CD4-positive, alpha-beta T cell treated with Interleukin-6 for 4 hours (primary cell): ENCODE measurements at regions not wholly inside any gene's neighbourhood (a gene's known extent, or its start where the extent isn't known, plus 50 kb on each side); places are given as distances from the start of the nearest gene placed in this dataset.

Source experiments
- DNase-seq: peaks from one replicate; pipeline ENCODE4 v3.0.0-alpha.2; 2020; ENCODE audit warnings: mixed read lengths

DNA sequence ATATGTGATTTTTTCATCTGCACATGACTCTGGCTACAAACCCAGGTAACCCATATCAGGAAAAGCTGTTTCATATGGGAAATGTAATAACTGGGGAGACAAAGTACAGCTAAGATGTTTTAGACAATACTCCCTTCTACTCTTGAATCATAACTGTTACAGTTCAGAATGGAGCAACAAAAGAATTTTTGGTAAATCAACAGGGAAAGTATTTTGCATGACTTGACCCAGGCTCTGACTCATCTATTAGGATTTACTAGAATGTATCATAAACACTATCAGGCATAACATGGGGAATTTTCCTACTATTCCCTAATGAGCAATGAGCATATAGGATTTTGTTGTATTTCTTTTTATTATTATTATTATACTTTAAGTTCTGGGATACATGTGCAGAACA lies 553.0 kb downstream of the SLC16A7 start:
- DNase-seq: no peak

- DNase-seq: no peak
Observed at GRCh38 chr12:60152756-60153155, 556.9 kb downstream of the SLC16A7 start.

DNA sequence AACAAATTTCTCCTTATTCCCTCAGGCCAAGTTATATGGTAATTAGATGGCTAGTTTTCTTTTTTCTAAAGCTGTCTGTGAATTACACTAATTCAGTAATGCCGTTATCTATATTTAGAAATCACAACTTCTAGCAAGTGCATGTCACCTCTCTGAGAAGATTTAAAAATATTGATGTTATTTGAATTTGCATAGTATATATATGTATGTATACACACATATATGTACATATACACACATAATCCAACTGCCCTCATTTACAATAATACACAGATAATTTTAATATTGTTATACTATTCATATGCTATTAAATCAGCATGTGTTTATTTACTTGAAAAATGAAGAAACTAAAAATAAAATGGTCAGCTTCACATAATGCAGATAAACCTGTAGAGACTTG lies 563.9 kb downstream of the SLC16A7 start:
- DNase-seq: no peak

DNA sequence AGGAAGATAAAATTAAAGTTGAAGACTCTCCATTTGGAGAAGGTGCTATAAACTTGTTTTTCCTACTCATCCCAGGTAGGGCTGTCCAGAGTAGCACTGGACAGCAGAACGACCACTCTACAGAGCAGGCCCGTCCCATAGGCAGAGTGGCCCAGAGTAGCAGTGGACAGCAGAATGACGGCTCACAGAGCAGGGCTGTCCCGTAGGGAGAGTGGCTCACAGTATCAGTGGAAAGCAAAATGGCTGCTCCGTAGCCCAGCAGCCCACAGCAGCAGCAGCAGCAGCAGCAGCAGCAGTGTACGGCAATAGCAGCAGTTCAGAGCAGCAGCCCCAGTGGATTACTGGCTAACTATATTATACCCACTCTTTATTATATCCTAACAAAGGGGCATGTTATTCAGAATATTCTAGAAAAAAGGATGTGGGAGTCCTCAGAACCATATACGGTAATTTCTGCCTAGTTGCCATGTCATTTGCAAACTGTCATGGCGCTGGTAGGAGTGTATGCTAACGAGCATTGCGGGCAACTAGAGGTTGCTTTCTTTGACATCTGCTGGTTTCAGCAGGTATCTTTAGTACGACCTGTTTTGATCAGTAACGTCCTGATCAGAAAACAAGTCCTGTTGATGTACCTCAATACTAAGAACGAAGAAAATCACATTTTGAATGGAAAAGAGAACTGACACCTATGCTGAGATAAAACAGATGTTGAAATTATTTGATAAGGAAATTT lies 567.3 kb downstream of the SLC16A7 start:
- DNase-seq: no peak

- no peak for DNase-seq
Observed at GRCh38 chr12:60165781-60166180, 570.0 kb downstream of the SLC16A7 start.

GRCh38 chr12:60168441-60168840 lies 572.6 kb downstream of the SLC16A7 start:
- no peak for DNase-seq

DNA sequence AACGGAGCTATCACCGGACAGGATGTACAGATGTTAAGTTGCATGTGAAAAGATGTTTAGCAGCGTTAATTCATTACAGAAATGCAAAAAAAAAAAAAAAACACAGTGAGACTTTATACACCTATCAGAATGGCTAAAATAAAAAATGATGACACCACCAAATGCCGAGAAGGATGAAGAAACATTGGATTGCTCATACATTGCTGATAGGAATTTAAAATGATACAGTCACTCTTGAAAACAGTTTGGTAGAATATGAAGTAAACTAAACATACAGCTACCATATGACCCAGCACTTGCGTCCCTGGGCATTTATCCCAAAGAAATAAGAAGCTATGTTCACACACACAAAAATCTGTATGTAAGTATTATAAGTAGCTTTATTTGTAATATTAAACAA lies 574.1 kb downstream of the SLC16A7 start:
- DNase-seq: no peak

GRCh38 chr12:60172266-60173211 lies 576.7 kb downstream of the SLC16A7 start:
- DNase-seq: no peak

DNA sequence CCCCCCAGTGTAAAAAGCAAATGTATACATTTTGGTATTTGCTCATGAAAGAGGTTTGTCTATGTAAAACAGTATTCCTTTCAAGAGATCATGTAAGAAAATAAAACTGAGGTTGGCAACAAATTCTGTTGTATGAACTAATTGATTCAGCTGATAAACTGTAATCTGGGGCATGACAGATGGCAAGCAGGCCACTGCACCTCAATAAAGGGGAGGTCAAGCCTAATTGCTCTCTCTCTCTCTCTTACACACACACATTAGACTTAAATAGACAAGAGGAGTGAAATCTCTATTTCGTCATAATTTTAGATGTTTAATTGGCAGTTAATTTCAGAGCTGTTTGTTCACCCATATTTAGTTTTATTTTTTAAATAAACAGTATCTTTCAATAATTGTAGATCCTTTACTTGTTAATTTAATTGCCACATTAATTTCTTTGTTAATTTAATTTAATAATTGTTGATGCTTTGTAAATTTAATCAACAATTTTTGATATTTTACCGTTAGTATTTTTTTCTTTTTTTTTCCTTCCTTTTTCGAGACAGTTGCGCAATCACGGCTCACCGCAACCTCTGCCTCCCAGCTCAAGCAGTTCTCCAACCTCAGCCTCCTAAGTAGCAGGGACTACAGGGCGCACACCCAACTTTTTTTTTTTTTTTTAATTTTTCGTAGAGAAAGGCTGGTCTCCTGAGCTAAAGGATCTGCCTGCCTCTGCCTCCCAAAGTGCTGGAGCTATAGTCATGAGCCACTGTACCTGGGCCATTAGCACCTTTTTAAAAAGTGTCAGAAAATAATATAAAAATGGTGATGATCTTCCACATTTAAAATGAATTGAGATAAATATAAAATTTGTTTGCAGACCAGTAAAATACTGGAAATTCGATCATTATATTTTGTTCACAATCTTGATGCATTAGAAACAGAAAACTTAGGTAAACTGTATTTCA lies 577.7 kb downstream of the SLC16A7 start:
- DNase-seq: no peak

DNA sequence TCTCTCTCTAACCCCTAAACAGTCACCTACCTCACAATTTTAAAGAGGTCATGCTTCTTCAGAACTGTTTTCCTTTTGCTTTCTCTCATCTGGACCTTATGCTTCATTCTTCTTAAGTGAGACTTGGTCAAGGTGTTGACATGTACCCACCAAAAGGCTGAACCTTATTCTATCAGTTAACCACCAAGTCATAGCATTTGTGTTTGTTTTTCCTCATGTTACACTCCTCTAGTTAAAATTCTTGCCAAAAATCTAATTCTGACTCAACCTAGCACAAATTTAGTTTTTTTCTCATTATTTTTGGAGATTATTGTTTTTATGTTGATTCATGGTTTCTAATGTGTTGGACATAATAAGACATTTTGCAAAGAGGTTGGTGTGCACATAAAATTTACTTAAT lies 578.6 kb downstream of the SLC16A7 start:
- DNase-seq: no peak

GRCh38 chr12:60174941-60175340 lies 579.1 kb downstream of the SLC16A7 start:
- no peak for DNase-seq

DNA sequence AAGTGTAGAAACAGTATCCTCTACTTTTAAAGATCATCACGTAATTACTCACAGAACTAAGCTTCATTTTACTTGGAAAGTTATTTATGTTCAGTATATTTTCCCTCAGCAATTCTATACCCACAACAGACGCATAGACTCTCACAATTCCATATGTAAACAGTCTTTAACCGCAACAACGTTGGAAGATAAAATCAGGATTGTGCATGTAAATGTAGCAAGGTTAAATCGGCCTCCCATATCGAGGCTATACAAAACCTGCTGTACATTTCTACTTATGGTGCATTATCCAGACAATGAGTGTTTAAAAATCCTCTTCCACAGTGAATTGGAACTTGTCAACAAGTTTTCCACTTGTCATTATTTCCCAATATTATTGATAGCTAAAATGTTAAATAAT lies 581.1 kb downstream of the SLC16A7 start:
- DNase-seq: no peak

- no peak for DNase-seq
Observed at GRCh38 chr12:60180298-60180697, 584.5 kb downstream of the SLC16A7 start.

DNA sequence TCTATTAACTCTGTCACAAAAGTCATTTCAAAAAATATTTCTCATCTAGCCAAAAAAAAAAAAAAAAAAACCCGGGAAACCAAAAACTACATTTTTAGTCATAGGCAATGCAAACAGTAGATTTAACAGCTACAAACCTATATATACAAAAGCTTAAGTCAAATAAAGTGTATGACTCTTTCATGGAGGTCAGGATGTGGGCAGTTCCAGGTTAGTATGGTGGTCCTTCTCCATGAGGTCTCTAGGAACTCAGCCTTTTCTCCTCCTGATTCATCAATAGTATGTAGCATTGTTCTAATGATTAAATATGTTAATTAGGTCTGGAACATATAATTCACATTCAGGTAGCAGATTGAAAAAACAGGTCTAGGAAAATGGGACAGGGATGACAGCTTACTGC lies 586.5 kb downstream of the SLC16A7 start:
- DNase-seq: no peak

- DNase-seq: no peak
Observed at GRCh38 chr12:60184096-60184495, 588.3 kb downstream of the SLC16A7 start.

DNA sequence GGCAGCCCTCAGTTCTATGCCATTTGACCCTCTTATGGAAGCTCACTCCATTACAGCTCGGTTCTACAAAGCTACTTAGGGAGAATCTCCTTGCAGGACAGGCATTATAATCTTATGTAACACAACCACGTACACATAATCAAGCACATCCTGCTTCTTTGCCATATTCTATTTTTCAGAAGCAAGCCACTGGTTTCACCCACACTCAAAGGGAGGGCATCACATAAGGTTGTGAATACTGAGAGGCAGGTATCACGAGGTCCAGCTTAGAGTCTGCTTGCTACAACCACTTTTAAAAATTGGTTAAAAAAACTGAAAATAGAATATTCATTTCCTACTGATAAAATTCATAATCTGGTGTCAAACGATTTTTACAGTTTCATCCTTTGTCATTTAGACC lies 589.2 kb downstream of the SLC16A7 start:
- no peak for DNase-seq

DNA sequence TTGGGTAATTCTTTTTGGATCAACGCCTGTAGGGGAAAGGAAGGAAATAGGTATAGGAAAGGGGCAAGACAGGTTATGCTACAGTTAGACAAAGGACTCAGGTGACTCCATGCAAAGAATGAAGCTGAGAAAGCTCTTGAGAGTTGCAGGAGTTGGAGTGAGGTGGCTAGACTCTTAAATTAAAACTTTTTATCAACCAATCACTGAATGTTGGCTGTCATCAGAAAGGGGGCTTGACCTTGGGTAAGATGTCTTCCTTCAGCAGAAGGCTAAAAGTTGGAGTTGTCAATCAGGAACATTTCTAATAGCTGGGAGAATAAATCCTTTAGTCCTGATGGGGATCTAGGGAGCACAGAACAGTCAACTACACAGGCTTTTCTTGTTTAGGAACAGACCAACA lies 595.4 kb downstream of the SLC16A7 start:
- DNase-seq: no peak

DNA sequence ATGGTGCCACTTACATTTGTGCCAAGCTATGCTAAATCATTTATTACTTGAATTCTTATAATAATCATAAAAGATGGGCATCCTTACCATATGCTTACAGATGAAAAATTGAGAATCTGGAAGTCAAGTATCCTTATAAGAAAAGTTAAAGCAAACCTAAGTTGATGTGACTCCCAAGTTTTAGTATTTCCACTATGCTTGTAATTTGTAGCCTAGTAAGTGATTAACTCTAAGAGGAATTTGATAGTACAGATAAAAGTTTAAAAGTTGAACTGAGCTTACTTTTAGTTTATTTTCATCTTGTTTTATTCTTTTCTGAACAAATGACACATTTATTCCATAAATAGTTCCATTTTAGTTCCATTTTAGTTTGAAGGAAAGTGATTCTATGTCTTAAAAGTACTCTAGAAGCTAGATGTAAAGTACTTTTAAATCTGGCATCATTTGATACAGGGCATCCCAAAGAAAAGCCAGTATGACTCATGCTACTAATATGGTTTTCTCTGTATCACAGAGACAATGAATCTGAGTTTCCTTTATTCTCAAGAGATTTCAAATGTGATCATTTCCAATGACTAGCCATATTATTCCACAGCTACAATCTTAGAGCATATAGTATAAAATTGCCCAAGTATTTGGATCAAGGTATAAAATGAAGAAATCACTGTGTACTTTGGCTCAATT lies 596.0 kb downstream of the SLC16A7 start:
- DNase-seq: no peak

DNA sequence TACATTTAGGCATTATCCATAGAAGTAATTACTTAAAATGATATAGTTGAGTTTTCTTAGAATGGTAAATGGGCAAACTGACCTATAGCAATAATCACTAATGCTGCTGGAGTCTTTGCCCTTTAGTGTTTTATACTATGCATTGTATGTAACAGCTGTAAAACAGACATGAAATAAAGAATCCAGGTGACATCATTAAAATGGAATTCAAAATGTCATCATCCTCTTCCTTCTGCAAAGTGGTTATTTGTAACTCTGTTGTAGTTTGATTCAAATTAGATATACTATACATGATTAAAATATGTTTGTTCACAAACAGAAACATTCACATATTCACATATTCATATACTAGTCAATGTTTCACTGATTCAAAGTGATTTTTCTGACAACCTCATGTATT lies 598.8 kb downstream of the SLC16A7 start:
- DNase-seq: no peak

- no peak for DNase-seq
Observed at GRCh38 chr12:60195483-60195882, 599.7 kb downstream of the SLC16A7 start.

- DNase-seq: no peak
Observed at GRCh38 chr12:60196366-60196765, 600.5 kb downstream of the SLC16A7 start.

DNA sequence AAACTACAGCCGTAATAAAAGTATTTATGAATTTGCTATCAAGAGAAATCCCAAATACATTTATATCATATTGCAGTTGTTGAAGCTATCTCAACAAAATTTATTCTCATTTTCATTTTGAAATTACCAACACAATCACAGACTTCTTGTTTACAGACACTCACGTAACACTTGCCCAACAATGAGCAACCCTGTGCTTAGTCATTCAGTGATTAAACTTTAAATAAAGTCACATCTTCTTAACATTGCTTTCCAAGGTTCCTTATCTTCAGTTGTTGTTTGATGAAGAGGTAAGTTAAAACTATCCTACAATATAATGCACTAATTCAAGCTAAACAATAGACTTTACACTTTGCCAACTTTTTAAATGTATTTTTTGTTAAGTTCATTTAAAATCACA lies 601.8 kb downstream of the SLC16A7 start:
- no peak for DNase-seq
